ENCODE measurements at regions not wholly inside any gene's neighbourhood (a gene's known extent, or its start where the extent isn't known, plus 50 kb on each side); places are given as distances from the start of the nearest gene placed in this dataset.

GRCh38 chr13:73693215-73693614 lies 441.0 kb downstream of the KLF12 start:
- ChIA-PET CTCF (no interaction called here), POLR2A (no interaction called here)
- TF ChIP-seq CTCF (IDR thresholded peaks at IDR 0.05) (no peak), REST (IDR thresholded peaks at IDR 0.05; ENCODE audit: insufficient read depth in 1 of 2, low read depth in 2 of 2, low read length in 1 of 2) (no peak), POLR2AphosphoS5 (IDR thresholded peaks at IDR 0.05; ENCODE audit: low read depth, low read length) (no peak), TCF7L2 (IDR thresholded peaks at IDR 0.05; ENCODE audit: low read depth, low read length) (no peak), SIN3A (IDR thresholded peaks at IDR 0.05; ENCODE audit: borderline replicate concordance, insufficient read depth, low read depth, low read length) (no peak)
- in situ Hi-C loops (cut with HindIII; ENCODE audit: low pct_unique_long_range_greater_than_20kb, low sequenced_read_pairs): no loop called here
- no TSS peak for BruUV-seq (replicated peaks)
- no peak overlapping the region for H3K27ac ChIP-seq (ENCODE audit: low read length)
- no peaks in the 10 kb centered on the region for H3K9me3 ChIP-seq (ENCODE audit: control insufficient read depth, insufficient read depth, low read depth, low read length)
- intact Hi-C loops (cut with micrococcal nuclease; ENCODE audit: unreplicated experiment): no loop called here
- no peaks in the 10 kb centered on the region for H3K4me1 ChIP-seq (ENCODE audit: control insufficient read depth, insufficient read depth, low read length)
- ATAC-seq: no peak
- no peak for DNase-seq (ENCODE audit: low read depth, low spot score)
- no peaks in the 10 kb centered on the region for H3K27me3 ChIP-seq (ENCODE audit: control insufficient read depth, insufficient read depth, low read length)
- no peak overlapping the region for H3K4me3 ChIP-seq (ENCODE audit: low read depth in 2 of 2, low read length in 2 of 2)
- H3K36me3 ChIP-seq (ENCODE audit: control insufficient read depth, insufficient read depth, low read length): no peaks in the 10 kb centered on the region

GRCh38 chr13:73691891-73692290 lies 442.3 kb downstream of the KLF12 start:
- Histone ChIP-seq H3K4me1 (ENCODE audit: control insufficient read depth, insufficient read depth, low read length) (no peaks in the 10 kb centered on the region), H3K36me3 (ENCODE audit: control insufficient read depth, insufficient read depth, low read length) (no peaks in the 10 kb centered on the region), H3K27ac (ENCODE audit: low read length) (no peak overlapping the region), H3K4me3 (ENCODE audit: low read depth in 2 of 2, low read length in 2 of 2) (no peak overlapping the region), H3K9me3 (ENCODE audit: control insufficient read depth, insufficient read depth, low read depth, low read length) (no peaks in the 10 kb centered on the region), H3K27me3 (ENCODE audit: control insufficient read depth, insufficient read depth, low read length) (no peaks in the 10 kb centered on the region)
- no peak for DNase-seq (ENCODE audit: low read depth, low spot score)
- intact Hi-C loops (cut with micrococcal nuclease; ENCODE audit: unreplicated experiment) (no loop called here), in situ Hi-C loops (cut with HindIII; ENCODE audit: low pct_unique_long_range_greater_than_20kb, low sequenced_read_pairs) (no loop called here)
- no TSS peak for BruUV-seq (replicated peaks)
- CTCF ChIA-PET: no interaction called here
- ATAC-seq: no peak
- POLR2A ChIA-PET: no interaction called here
- TF ChIP-seq POLR2AphosphoS5 (IDR thresholded peaks at IDR 0.05; ENCODE audit: low read depth, low read length) (no peak), SIN3A (IDR thresholded peaks at IDR 0.05; ENCODE audit: borderline replicate concordance, insufficient read depth, low read depth, low read length) (no peak), REST (IDR thresholded peaks at IDR 0.05; ENCODE audit: insufficient read depth in 1 of 2, low read depth in 2 of 2, low read length in 1 of 2) (no peak)
